SK-N-SH (cell line): ENCODE measurements at regions not wholly inside any gene's neighbourhood (a gene's known extent, or its start where the extent isn't known, plus 50 kb on each side); places are given as distances from the start of the nearest gene placed in this dataset.

ENCODE experiments used
- CTCF ChIA-PET: fragments of 300-600, 350-600 bp; formaldehyde crosslinking; extraction: SDS; loops from one replicate; lab custom pipeline; 2021; lab: Yijun Ruan, JAX
- POLR2A ChIA-PET: fragments of 350-600 bp; sonication (Branson Sonifier 250); formaldehyde crosslinking; extraction: SDS; loops from one replicate; lab custom pipeline; 2020; ENCODE audit warnings: antibody characterized with exemption, inconsistent platforms; lab: Yijun Ruan, JAX
- DNase-seq: peaks from one replicate; pipeline ENCODE4 v3.0.0; 2012
- H2AFZ ChIP-seq: fragments of 200-600 bp; sonication (generic); 2 replicates; pipeline ENCODE4 v1.8.1; 2016; ENCODE audit warnings: antibody characterized with exemption, mild to moderate bottlenecking, low read depth
- H3F3A ChIP-seq: fragments of 200-600 bp; sonication (generic); replicated peaks from 2 replicates; pipeline ENCODE3; 2016; ENCODE audit warnings: antibody characterized with exemption, mild to moderate bottlenecking; ENCODE audit not compliant: insufficient read depth
- H3K27ac ChIP-seq, 2 experiments: fragments of 200-500 bp in 1 of 2; fragments of 200-600 bp in 1 of 2; sonication (Bioruptor generic) in 1 of 2; sonication (generic), shearing (Covaris generic) in 1 of 2; 2 replicates each; pipeline versions ENCODE4 v1.5.1 to v1.6.1; 2014 to 2016; ENCODE audit warnings: low read depth in 2 of 2, inconsistent platforms in 1 of 2, low read length in 1 of 2, mild to moderate bottlenecking in 1 of 2, mixed read lengths in 1 of 2
- H3K27me3 ChIP-seq: fragments of 200-600 bp; sonication (generic), shearing (Covaris generic); 2 replicates; pipeline ENCODE4 v1.6.1; 2016; ENCODE audit warnings: mixed run types; ENCODE audit not compliant: insufficient read depth
- H3K36me3 ChIP-seq, 2 experiments: fragments of 200-500 bp in 1 of 2; fragments of 200-600 bp in 1 of 2; sonication (Bioruptor generic) in 1 of 2; sonication (generic) in 1 of 2; replicated peaks in 1 of 2; 2 replicates each; pipeline versions ENCODE3 to v1.5.1; 2014 to 2016; ENCODE audit warnings: low read length in 1 of 2, mild to moderate bottlenecking in 1 of 2; ENCODE audit not compliant: insufficient read depth in 2 of 2, control insufficient read depth in 1 of 2
- H3K4me1 ChIP-seq, 2 experiments: fragments of 200-500 bp in 1 of 2; fragments of 200-600 bp in 1 of 2; sonication (Bioruptor generic) in 1 of 2; sonication (generic), shearing (Covaris generic) in 1 of 2; 2 replicates each; pipeline versions ENCODE4 v1.5.1 to v1.6.1; 2014 to 2016; ENCODE audit warnings: low read depth in 1 of 2, low read length in 1 of 2, mixed run types in 1 of 2; ENCODE audit not compliant: insufficient read depth in 2 of 2, control insufficient read depth in 1 of 2
- H3K4me2 ChIP-seq: fragments of 200-600 bp; sonication (generic), shearing (Covaris generic); 2 replicates; pipeline ENCODE4 v1.6.1; 2017; ENCODE audit warnings: mixed run types
- H3K4me3 ChIP-seq, 2 experiments: fragments of 200-500 bp in 1 of 2; fragments of 200-600 bp in 1 of 2; sonication (Bioruptor generic) in 1 of 2; sonication (generic), shearing (Covaris generic) in 1 of 2; 2 replicates each; pipeline versions ENCODE4 v1.5.1 to v1.8.1; 2014 to 2016; ENCODE audit warnings: low read depth in 2 of 2, inconsistent platforms in 1 of 2, low read length in 1 of 2, mild to moderate bottlenecking in 1 of 2, mixed read lengths in 1 of 2, moderate library complexity in 1 of 2
- H3K79me2 ChIP-seq: fragments of 200-600 bp; sonication (generic); 2 replicates; pipeline ENCODE4 v1.8.1; 2017; ENCODE audit warnings: mild to moderate bottlenecking; ENCODE audit not compliant: insufficient read depth
- H3K9ac ChIP-seq: fragments of 200-600 bp; sonication (generic); 2 replicates; pipeline ENCODE4 v1.6.1; 2017; ENCODE audit warnings: mixed run types
- H3K9me2 ChIP-seq: fragments of 200-600 bp; sonication (generic); 2 replicates; pipeline ENCODE4 v1.6.1; 2017; ENCODE audit warnings: mixed run types
- H3K9me3 ChIP-seq: fragments of 200-600 bp; sonication (generic); 2 replicates; pipeline ENCODE4 v1.6.1; 2017; ENCODE audit warnings: mixed run types, mild to moderate bottlenecking, moderate library complexity
- H4K20me1 ChIP-seq: fragments of 200-600 bp; sonication (generic); 2 replicates; pipeline ENCODE4 v1.6.1; 2017; ENCODE audit warnings: mild to moderate bottlenecking, mixed run types; ENCODE audit not compliant: insufficient read depth
- CHD2 ChIP-seq: fragments of 150-350 bp; IDR thresholded peaks from 2 replicates; pipeline ENCODE4 v1.6.1; 2018; ENCODE audit warnings: low read length; ENCODE audit not compliant: partially characterized antibody
- ELF1 ChIP-seq: IDR thresholded peaks from 2 replicates; pipeline ENCODE4 v1.4.0; 2012
- FOSL2 ChIP-seq: IDR thresholded peaks from 2 replicates; pipeline ENCODE4 v1.4.0; 2012; ENCODE audit warnings: low read depth, mild to moderate bottlenecking, moderate library complexity, borderline replicate concordance
- GABPA ChIP-seq: IDR thresholded peaks from 2 replicates; pipeline ENCODE4 v1.4.0; 2012; ENCODE audit warnings: low read depth, mild to moderate bottlenecking
- GATA2 ChIP-seq: sonication (generic); formaldehyde crosslinking; IDR thresholded peaks from 2 replicates; pipeline ENCODE4 v1.5.0; 2020; ENCODE audit warnings: mild to moderate bottlenecking, missing genetic modification reagents
- MEF2A ChIP-seq: IDR thresholded peaks from 2 replicates; pipeline ENCODE4 v1.4.0; 2012; ENCODE audit warnings: low read depth, borderline replicate concordance
- NFIC ChIP-seq: IDR thresholded peaks from 2 replicates; pipeline ENCODE4 v1.4.0; 2012; ENCODE audit warnings: borderline replicate concordance
- NRF1 ChIP-seq: IDR thresholded peaks from 2 replicates; pipeline ENCODE4 v1.6.1; 2012; ENCODE audit warnings: low read depth, mild to moderate bottlenecking, low read length
- RCOR1 ChIP-seq: fragments of 150-350 bp; IDR thresholded peaks from 2 replicates; pipeline ENCODE4 v1.6.1; 2017; ENCODE audit warnings: antibody characterized with exemption, low read length
- SIN3A ChIP-seq: IDR thresholded peaks from 2 replicates; pipeline ENCODE4 v1.6.1; 2012; ENCODE audit warnings: low read depth, mild to moderate bottlenecking, low read length, moderate library complexity, borderline replicate concordance
- SMC3 ChIP-seq: IDR thresholded peaks from 2 replicates; pipeline ENCODE4 v1.6.1; 2012; ENCODE audit warnings: low read depth, low read length, improper control_type of control experiment
- TAF1 ChIP-seq: IDR thresholded peaks from 2 replicates; pipeline ENCODE4 v1.6.1; 2012; ENCODE audit warnings: low read depth, mild to moderate bottlenecking, low read length, moderate library complexity, borderline replicate concordance
- ZBTB33 ChIP-seq: IDR thresholded peaks from 2 replicates; pipeline ENCODE4 v1.4.0; 2012; ENCODE audit warnings: low read depth, borderline replicate concordance
- WGBS: methylation state at CpG from one replicate; pipeline ENCODE4 v1.1.6; 2017; ENCODE audit warnings: low lambda C conversion rate; 5-methylcytosine and 5-hydroxymethylcytosine counted together
- TF ChIP-seq, protein P1 (sequence below): fragments of 150-350 bp; IDR thresholded peaks from 2 replicates; pipeline ENCODE4 v1.6.1; 2017; ENCODE audit warnings: antibody characterized with exemption, low read length, low read depth, borderline replicate concordance
- TF ChIP-seq, protein P2 (sequence below): IDR thresholded peaks from 2 replicates; pipeline ENCODE4 v1.4.0; 2012; ENCODE audit warnings: low read depth, borderline replicate concordance
- TF ChIP-seq, protein P3 (sequence below): fragments of 150-350 bp; IDR thresholded peaks from 2 replicates; pipeline ENCODE4 v1.6.1; 2016; ENCODE audit warnings: mild to moderate bottlenecking, low read depth, low read length

DNA sequence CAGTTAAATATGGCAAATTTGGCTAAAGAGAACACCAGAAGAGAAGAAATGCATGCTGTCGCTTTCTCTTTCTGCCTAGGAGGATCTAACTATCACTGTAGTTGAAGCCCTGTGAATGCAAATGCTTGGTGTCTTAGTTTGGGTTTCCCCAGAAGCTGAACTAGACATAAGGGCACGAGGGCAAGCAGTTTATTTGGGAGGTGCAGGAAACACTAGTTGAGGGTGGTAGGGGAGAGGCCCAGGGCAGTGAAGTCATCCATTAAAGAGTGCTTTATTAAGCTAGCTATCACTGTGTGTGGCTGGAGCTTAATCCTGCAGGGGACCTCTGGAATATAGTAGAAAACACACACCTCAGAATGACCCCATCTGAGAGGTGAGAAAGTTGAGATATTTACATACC, 639.8 kb upstream of the ZEB2 start:
- Histone ChIP-seq H3K27me3 (no peaks in the 10 kb centered on the region), H3K4me2 (no peak overlapping the region), H3K9me2 (no peaks in the 10 kb centered on the region), H3K27ac (no peak overlapping the region), H3K4me3 (no peak overlapping the region), H3K9ac (no peak overlapping the region), H4K20me1 (no peaks in the 10 kb centered on the region), H3K36me3 (no peaks in the 10 kb centered on the region), H3F3A (no peaks in the 10 kb centered on the region), H3K9me3 (no peaks in the 10 kb centered on the region), H3K79me2 (no peaks in the 10 kb centered on the region), H3K4me1 (no peaks in the 10 kb centered on the region), H2AFZ (no peak overlapping the region)
- no peak for DNase-seq
- WGBS: 80% methylated on average over 2 of the region's 2 CpGs
- ChIA-PET CTCF (no interaction called here), POLR2A (no interaction called here)
- TF ChIP-seq, protein P1, sequence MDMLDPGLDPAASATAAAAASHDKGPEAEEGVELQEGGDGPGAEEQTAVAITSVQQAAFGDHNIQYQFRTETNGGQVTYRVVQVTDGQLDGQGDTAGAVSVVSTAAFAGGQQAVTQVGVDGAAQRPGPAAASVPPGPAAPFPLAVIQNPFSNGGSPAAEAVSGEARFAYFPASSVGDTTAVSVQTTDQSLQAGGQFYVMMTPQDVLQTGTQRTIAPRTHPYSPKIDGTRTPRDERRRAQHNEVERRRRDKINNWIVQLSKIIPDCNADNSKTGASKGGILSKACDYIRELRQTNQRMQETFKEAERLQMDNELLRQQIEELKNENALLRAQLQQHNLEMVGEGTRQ: no peak
- TF ChIP-seq MEF2A: no peak

GRCh38 chr2:145157741-145158591, 638.0 kb upstream of the ZEB2 start:
- POLR2A ChIA-PET: no interaction called here
- no peak overlapping the region for H3K4me2 ChIP-seq

GRCh38 chr2:145157036-145157675, 637.2 kb upstream of the ZEB2 start:
- H3K27ac ChIP-seq: no peak overlapping the region
- H4K20me1 ChIP-seq: no peaks in the 10 kb centered on the region
- H3K9ac ChIP-seq: no peak overlapping the region
- H3K9me2 ChIP-seq: no peaks in the 10 kb centered on the region
- ChIA-PET POLR2A (no interaction called here), CTCF (interaction anchor here (0.6 kb wide), 1 partner anchor 595 kb away, joined by 3 read pairs; no protein-coding TSS in a partner anchor)
- no peak overlapping the region for H2AFZ ChIP-seq
- no peaks in the 10 kb centered on the region for H3K27me3 ChIP-seq
- H3K36me3 ChIP-seq: no peaks in the 10 kb centered on the region
- no peak for DNase-seq
- no peaks in the 10 kb centered on the region for H3F3A ChIP-seq
- no peaks in the 10 kb centered on the region for H3K79me2 ChIP-seq
- no peak overlapping the region for H3K4me2 ChIP-seq
- H3K9me3 ChIP-seq: peaks cover 12% of the 10 kb centered on the region; the same call in 1 of the 2 replicates
- no peak overlapping the region for H3K4me3 ChIP-seq
- no peaks in the 10 kb centered on the region for H3K4me1 ChIP-seq
- TF ChIP-seq, protein P2, sequence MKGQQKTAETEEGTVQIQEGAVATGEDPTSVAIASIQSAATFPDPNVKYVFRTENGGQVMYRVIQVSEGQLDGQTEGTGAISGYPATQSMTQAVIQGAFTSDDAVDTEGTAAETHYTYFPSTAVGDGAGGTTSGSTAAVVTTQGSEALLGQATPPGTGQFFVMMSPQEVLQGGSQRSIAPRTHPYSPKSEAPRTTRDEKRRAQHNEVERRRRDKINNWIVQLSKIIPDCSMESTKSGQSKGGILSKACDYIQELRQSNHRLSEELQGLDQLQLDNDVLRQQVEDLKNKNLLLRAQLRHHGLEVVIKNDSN: no peak
- TF ChIP-seq, protein P3, sequence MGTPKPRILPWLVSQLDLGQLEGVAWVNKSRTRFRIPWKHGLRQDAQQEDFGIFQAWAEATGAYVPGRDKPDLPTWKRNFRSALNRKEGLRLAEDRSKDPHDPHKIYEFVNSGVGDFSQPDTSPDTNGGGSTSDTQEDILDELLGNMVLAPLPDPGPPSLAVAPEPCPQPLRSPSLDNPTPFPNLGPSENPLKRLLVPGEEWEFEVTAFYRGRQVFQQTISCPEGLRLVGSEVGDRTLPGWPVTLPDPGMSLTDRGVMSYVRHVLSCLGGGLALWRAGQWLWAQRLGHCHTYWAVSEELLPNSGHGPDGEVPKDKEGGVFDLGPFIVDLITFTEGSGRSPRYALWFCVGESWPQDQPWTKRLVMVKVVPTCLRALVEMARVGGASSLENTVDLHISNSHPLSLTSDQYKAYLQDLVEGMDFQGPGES: no peak
- TF ChIP-seq NFIC (no peak), GABPA (no peak), SMC3 (no peak), GATA2 (CRISPR knock-in tag) (no peak), ELF1 (no peak), FOSL2 (no peak), TAF1 (no peak), ZBTB33 (no peak)

More at GRCh38 chr2:145157741-145158591, 638.0 kb upstream of the ZEB2 start:
- Histone ChIP-seq H3K79me2 (no peaks in the 10 kb centered on the region), H3K27ac (no peak overlapping the region), H4K20me1 (no peaks in the 10 kb centered on the region), H3K4me1 (no peaks in the 10 kb centered on the region), H3K4me3 (no peak overlapping the region), H3K27me3 (no peaks in the 10 kb centered on the region), H2AFZ (no peak overlapping the region), H3F3A (no peaks in the 10 kb centered on the region), H3K9ac (no peak overlapping the region), H3K36me3 (no peaks in the 10 kb centered on the region), H3K9me2 (no peaks in the 10 kb centered on the region), H3K9me3 (peaks cover 5% of the 10 kb centered on the region; the same call in 1 of the 2 replicates)
- 57% methylated on average over 3 of the region's 3 CpGs for WGBS
- CTCF ChIA-PET: no interaction called here
- TF ChIP-seq NFIC: no peak
- TF ChIP-seq CHD2: no peak
- no peak for TF ChIP-seq ELF1
- TF ChIP-seq RCOR1: no peak
- no peak for TF ChIP-seq SIN3A
- TF ChIP-seq TAF1: no peak
- TF ChIP-seq FOSL2: no peak
- no peak for TF ChIP-seq NRF1
- no peak for DNase-seq
